GM19397 (cell line): ENCODE measurements at regions not wholly inside any gene's neighbourhood (a gene's known extent, or its start where the extent isn't known, plus 50 kb on each side); places are given as distances from the start of the nearest gene placed in this dataset.
"Not testable (repeated sequence)": the region's sequence is repeated elsewhere in the genome, so short reads cannot be mapped to it uniquely, and the experiment has no call there.

Experiments
- ATAC-seq: cut with Tn5 transposase; IDR thresholded peaks from one replicate; pipeline ENCODE4 v1.9.1; 2021; ENCODE audit warnings: mild to moderate bottlenecking, moderate library complexity; ENCODE audit not compliant: unreplicated experiment

DNA sequence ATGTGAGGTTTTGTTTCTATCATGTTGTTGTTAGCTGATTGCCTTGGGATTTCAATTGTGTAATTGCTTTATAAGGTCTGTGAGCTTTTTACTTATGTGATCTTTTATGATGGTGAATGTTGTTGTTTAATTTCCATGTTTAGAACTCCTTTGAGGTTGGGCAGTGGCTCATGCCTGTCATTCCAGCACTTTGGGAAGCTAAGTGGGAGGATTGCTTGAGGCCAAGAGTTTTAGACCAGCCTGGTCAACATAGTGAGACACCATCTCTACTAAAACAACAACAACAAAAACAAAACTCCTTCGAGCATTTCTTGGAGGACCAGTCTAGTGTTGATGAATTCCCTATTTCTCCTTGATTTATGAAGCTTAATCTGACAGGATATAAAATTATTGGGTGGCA is 102.1 kb upstream of the PMCH start:
- ATAC-seq, result no peak

- ATAC-seq, result no peak
Observed at GRCh38 chr12:102298022-102298421, 100.4 kb upstream of the PMCH start.

DNA sequence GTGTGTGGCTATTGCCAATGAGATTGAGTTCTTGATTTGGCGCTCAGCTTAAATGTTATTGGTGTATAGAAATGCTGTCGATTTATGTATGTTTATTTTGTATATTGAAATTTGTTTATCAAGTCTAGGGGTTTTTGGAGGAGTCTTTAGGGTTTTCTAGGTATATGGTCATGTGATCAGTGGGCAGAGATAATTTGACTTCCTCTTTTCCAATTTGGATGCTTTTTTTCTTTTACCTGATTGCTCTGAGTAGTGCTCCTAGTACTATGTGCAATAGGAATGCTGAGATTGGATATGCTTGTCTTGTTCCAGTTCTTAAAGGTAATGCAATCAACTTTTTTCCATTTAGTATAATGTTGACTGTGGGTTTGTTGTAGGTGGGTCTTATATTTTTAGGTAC is 99.8 kb upstream of the PMCH start:
- no peak for ATAC-seq

GRCh38 chr12:102294568-102294967 is 96.9 kb upstream of the PMCH start:
- ATAC-seq, result no peak

- not testable (repeated sequence) for ATAC-seq
Observed at GRCh38 chr12:102291498-102292440, 94.1 kb upstream of the PMCH start.

GRCh38 chr12:102289702-102290101 is 92.1 kb upstream of the PMCH start:
- not testable (repeated sequence) for ATAC-seq

DNA sequence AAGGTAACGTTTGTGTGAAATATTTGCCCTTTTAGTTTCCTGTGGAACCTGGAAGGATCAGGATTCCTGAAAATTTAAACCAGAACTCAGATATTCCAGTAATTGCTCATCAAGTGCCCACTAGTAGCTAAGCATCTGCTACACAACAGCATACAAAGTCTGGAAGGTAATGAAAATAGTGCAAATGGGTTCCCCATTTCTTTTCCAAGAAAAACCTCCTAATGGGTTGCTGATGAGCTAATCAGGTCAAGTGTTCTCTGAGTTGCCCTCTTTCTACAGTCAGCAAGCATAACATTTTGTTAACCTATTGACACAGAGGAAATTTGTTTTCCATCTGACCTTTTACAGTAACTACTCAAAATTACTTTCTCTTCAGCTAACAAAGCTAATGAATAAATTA is 83.6 kb upstream of the PMCH start:
- no peak for ATAC-seq

DNA sequence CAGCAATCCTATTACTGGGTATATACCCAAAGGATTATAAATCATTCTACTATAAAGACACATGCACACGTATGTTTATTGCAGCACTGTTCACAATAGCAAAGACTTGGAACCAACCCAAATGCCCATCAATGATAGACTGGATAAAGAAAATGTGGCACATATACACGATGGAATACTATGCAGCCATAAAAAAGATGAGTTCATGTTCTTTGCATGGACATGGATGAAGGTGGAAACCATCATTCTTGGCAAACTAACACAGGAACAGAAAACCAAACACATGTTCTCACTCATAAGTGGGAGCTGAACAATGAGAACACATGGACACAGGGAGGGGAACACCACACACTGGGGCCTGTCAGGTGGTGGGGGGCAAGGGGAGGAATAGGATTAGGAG is 58.1 kb upstream of the PMCH start:
- not testable (repeated sequence) for ATAC-seq

GRCh38 chr12:102251005-102251404 is 53.4 kb upstream of the PMCH start:
- not testable (repeated sequence) for ATAC-seq

GRCh38 chr12:102249079-102249841 is 51.6 kb upstream of the PMCH start:
- no peak for ATAC-seq
